Erythroblast (primary cell): ENCODE measurements at regions not wholly inside any gene's neighbourhood (a gene's known extent, or its start where the extent isn't known, plus 50 kb on each side); places are given as distances from the start of the nearest gene placed in this dataset.

Experiments used
- GATA1 ChIP-seq: IDR thresholded peaks from 2 replicates; pipeline ENCODE4 v1.6.1; 2011; ENCODE audit warnings: low read depth, mild to moderate bottlenecking, control low read depth, low read length, moderate library complexity
- POLR2A ChIP-seq: IDR thresholded peaks from 2 replicates; pipeline ENCODE4 v1.6.1; 2011; ENCODE audit warnings: mild to moderate bottlenecking, low read length

GRCh38 chr5:40171971-40172370 lies 507.7 kb upstream of the PTGER4 start:
- TF ChIP-seq POLR2A (no peak), GATA1 (no peak)
